GM19468 (cell line): ENCODE measurements at regions not wholly inside any gene's neighbourhood (a gene's known extent, or its start where the extent isn't known, plus 50 kb on each side); places are given as distances from the start of the nearest gene placed in this dataset.

Experiments
- ATAC-seq: cut with Tn5 transposase; IDR thresholded peaks from one replicate; pipeline ENCODE4 v1.9.1; 2021; ENCODE audit warnings: mild to moderate bottlenecking, moderate library complexity, moderate number of reproducible peaks; ENCODE audit not compliant: unreplicated experiment; ENCODE audit errors: extremely low read depth

DNA sequence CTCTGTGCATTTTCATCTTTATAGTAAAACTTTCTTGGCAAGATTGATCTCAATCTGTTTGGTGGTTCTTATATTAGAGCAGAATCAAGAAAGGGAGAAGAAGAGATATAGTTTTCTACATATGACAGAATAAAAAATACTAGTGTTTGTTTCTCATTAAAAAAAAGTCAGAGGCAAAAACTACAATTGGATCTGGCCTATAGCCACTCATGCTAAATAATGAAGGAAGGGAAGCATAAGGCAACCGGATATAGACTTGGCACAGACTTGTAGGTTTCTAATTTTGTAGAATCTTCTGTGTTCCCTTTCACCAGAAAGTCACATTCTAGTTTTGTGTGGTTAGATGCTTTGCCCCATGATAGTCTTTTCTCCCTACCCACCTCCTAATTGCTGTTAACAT lies 306.2 kb downstream of the PIK3R1 start:
- ATAC-seq: no peak

DNA sequence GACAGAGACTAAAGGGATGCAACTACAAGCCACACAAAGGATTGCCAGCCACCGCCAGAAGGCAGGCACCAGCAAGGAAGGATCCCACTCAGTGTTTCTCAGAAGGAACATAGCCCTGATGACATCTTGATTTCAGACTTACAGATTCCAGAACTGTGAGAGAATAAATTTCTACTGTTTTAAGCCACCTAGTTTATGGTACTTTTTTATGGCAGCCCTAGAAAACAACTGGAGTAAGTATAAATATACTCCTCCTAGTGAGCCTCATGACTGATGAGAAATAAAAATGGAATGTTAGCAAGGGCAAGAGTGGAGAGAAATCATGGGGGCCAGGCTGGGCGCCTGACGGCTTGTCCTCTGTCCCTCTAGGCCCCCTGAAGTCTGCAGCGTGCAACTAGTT lies 307.3 kb downstream of the PIK3R1 start:
- ATAC-seq: no peak

- ATAC-seq: no peak
These were observed 313.3 kb downstream of the PIK3R1 start for GRCh38 chr5:68528821-68529273.

DNA sequence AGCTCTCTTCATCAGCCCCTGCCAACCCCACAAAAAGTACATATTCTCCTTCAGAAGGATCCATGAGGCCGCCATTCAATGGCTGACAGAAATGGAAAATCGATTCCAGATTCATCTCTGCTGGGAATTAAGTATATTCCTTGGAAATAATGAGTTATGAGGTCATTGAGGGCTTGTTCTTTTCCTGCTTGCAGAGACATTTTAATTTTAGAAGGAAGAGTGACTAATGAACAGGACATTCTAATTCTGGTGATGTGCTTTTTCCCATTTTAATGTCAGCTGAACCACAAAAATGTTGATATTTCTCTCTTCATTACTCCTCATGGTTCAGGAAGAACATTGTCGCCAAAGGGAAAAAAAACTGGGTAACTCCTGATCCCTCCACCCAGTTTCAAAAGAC lies 314.0 kb downstream of the PIK3R1 start:
- no peak for ATAC-seq

- no peak for ATAC-seq
These were observed 316.4 kb downstream of the PIK3R1 start for GRCh38 chr5:68531970-68532369.

DNA sequence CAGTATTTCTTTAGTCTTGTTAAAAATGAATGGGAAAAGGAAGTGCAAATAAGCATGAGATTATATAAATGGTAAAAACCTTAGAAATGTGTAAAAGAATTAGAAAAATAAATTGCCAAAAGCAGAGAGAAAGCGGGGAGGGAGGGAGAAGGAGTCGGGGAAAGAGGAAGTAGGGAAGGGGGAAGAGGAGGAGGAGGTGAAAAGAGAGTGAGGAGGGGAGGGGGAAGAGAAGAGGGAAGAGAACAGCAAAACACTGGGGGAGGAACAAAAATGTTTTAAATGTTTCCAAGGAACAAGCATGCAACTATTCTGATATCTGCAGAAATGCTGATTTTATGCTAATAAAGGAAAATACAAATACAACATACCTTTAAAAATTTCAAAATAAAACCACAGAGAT lies 317.5 kb downstream of the PIK3R1 start:
- ATAC-seq: no peak

- ATAC-seq: no peak
These were observed 318.1 kb downstream of the PIK3R1 start for GRCh38 chr5:68533571-68534084.

- ATAC-seq: no peak
These were observed 318.8 kb downstream of the PIK3R1 start for GRCh38 chr5:68534131-68534940.

DNA sequence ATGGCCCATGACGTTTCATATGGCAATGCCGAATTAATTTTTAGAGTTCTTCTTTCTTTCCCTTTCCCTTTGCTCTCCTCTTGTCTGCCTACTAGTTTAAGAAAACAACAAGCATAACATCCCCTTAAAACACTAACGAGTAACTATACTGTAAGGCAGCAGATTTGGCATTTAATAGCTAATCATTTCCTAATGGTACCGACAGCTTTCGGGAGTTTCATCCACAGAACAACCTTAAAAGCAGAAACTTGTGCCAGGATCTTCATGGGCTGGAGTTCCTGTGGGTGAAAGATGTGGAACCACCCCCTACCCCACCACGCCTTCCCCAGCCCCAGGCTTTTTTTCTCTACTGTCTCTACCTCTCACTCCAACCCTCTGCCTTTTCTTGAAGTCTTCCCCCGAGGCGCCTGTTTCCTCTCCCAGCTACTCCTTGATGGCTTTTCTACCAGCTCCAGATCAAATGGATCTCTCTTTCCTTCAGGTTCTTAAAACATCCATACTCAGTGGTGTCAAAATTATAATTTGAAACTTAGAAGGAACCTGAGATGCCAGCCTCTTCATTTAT lies 319.5 kb downstream of the PIK3R1 start:
- ATAC-seq: no peak

- ATAC-seq: no peak
These were observed 323.4 kb downstream of the PIK3R1 start for GRCh38 chr5:68538814-68539420.

DNA sequence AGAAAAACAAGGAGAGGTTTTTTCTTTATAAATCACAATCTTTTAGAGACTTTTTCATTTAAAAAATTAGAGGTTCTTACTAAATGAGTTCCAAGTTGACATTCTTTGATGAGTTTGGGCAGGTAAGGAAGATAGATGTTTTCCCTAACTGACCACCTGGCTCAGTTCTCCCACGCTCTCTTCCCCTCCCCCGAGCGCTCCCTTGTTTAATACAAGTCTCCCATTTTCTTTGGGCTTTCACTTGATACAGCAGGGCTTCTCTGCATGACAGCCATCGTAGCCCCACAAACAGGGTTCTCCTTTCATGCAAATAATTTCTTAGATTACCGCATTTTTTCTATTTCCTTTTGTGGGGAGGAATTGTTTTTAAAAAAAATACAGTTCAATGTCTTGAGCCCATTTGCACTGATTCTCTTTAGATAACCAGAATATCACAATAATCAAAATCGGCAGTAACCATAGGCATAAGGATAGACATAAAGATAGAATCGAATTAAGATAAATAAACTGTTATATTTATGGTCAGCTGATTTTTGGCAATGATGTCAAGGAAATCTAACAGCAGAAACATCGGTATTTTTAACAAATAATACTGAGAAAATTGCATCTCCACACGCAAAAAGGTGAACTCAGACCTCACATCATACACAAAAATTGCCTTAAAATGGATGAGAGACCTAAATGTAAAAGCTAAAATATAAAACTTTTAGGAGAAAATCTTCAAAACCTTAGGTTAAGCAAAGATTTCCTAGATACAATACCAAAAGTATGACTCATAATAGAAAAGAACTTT lies 325.4 kb downstream of the PIK3R1 start:
- ATAC-seq: no peak

DNA sequence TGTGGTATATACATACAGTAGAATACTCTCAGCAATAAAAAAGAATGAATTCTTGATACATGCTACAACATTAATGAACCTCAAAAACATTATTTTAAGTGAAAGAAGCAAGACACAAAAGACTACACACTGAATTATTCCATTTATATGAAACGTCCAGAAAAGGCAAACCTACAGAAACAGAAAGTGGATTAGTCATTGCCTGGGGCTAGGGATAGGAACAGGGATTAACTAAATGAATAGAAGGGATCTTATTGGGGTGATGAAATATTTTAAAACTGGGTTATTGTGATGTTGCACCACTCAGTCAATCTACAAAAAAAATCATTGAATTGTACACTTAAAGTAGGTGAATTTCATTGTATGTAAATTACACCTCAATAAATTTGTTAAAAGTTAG lies 326.7 kb downstream of the PIK3R1 start:
- ATAC-seq: no peak

DNA sequence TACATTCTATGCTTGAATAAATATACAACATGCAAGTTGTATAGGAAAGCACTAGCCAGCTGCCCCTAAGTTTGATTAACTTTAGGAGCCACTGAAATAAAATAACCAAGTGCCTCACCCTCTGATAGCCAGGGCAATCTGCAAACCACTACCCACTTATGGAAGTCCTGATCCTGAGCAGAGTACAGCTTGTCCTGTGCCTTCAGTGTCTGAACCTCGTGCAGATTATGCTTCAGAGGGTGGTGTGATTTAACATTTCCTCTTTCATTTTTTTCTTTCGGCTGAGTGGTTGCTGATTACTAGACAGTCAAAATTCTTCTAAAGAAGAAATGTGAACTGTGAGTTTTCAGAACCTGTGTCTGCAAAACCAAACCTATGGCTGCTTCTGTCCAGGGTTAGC lies 327.7 kb downstream of the PIK3R1 start:
- no peak for ATAC-seq

DNA sequence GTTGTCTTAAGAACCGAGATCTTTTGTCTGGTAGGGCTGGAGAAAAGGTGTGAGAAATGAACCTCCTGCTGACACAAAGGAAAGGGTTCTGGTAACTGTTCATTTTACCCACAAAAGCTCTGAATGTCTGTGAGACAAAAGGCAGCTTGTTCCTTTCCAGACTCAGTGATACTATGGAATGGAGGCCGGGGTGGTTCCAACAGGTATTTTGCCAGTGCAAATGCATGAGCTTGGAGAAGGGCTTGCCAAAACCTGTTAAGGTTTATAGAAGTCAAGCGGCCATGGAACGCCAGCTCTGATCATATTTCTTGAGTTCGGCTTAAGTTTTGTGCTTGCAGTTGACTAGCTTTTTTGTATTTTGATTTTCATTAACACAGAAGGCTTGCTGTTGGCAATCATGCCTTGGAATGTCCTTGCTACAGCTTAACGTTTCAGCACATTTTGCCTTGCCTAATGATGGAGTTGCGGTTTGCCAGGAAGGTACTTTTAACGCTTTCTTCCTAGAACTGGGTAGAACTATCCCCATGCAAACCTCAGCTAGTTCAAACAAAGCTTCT lies 328.6 kb downstream of the PIK3R1 start:
- no peak for ATAC-seq

DNA sequence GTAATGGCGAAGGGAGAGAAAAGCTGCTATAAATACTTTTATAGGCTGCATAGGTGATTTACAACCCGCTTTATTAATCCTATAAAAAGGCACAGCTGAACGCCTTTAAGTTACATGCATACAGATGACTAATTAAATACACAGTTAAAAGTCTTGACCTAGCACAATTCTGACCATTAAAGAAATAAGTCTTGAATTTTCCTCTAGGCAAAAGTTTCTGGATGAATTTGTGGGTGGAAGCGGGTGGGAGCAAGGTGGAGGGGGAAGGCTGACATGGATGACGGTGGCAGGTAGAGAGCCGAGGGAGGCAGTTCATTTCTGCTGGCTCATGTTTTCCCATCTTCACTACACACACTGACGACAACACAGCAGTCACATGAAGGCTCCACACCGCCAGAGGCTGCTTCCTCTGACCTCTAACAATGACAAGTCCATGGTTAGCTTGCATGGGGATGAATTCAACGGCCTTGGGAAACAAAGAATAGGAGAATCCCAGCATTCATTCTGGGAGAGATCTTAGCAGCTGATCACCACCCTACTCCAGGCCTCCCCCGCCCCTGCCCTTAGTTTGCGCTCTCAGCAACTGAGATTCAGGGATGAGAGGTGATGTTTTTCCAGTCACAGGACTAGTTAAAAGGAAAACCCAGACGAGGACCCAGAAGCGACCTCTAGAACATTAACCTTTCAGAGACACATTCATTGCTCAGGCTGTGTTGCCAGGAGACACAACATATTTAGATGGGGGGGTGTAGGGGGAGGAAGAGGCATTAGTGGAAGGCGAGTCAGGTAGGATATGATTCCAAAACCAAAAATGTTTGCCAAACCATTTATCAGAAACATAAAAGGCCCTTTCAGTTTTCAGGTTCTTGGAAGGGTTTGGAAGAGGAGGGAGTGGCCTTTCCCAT lies 329.3 kb downstream of the PIK3R1 start:
- ATAC-seq: no peak

GRCh38 chr5:68545636-68546295 lies 330.2 kb downstream of the PIK3R1 start:
- no peak for ATAC-seq

GRCh38 chr5:68547056-68547455 lies 331.5 kb downstream of the PIK3R1 start:
- no peak for ATAC-seq

- no peak for ATAC-seq
These were observed 332.1 kb downstream of the PIK3R1 start for GRCh38 chr5:68547622-68548021.
